RWPE1 (cell line): ENCODE measurements at regions not wholly inside any gene's neighbourhood (a gene's known extent, or its start where the extent isn't known, plus 50 kb on each side); places are given as distances from the start of the nearest gene placed in this dataset.
A peak's percentile ranks its signal among the peaks of the same experiment; 100 is the strongest.

Experiments
- CTCF ChIA-PET: fragments of 350-600 bp; sonication (Branson Sonifier 250); formaldehyde crosslinking; extraction: SDS; loops from one replicate; lab custom pipeline; 2021; lab: Yijun Ruan, JAX
- POLR2A ChIA-PET: fragments of 400-600 bp; formaldehyde crosslinking; extraction: SDS; loops from one replicate; lab custom pipeline; 2020; ENCODE audit warnings: antibody characterized with exemption; ENCODE audit not compliant: low non-redundant PET; lab: Yijun Ruan, JAX
- DNase-seq: peaks from one replicate; pipeline ENCODE4 v3.0.0; 2012; ENCODE audit warnings: low spot score
- H3K27ac ChIP-seq: fragments of 450-650 bp; 2 replicates; pipeline ENCODE4 v1.5.1; 2017
- CTCF ChIP-seq: fragments of 450-650 bp; conservative IDR thresholded peaks from 2 replicates; pipeline ENCODE4 v1.5.1; 2017; ENCODE audit warnings: low read depth, mild to moderate bottlenecking

GRCh38 chr18:64334748-64335147, 185.9 kb upstream of the LINC00305 start:
- H3K27ac ChIP-seq: no peak overlapping the region
- CTCF ChIA-PET: interaction anchor here (0.6 kb wide), 1 partner anchor 1860 kb away, joined by 3 read pairs; no protein-coding TSS in a partner anchor
- POLR2A ChIA-PET: no interaction called here
- no peak for TF ChIP-seq CTCF
- no peak for DNase-seq

GRCh38 chr18:64333584-64333983, 184.7 kb upstream of the LINC00305 start:
- ChIA-PET POLR2A (no interaction called here), CTCF (no interaction called here)
- TF ChIP-seq CTCF: no peak
- peak; percentile 3 for DNase-seq
- H3K27ac ChIP-seq: no peak overlapping the region

GRCh38 chr18:64332835-64333234, 183.9 kb upstream of the LINC00305 start:
- CTCF ChIA-PET: no interaction called here

GRCh38 chr18:64331419-64331818, 182.5 kb upstream of the LINC00305 start:
- ChIA-PET POLR2A (no interaction called here), CTCF (no interaction called here)
- TF ChIP-seq CTCF: no peak
- no peak overlapping the region for H3K27ac ChIP-seq
- DNase-seq: no peak

More at GRCh38 chr18:64332835-64333234, 183.9 kb upstream of the LINC00305 start:
- TF ChIP-seq CTCF: no peak
- no peak for DNase-seq
- POLR2A ChIA-PET: no interaction called here
- H3K27ac ChIP-seq: no peak overlapping the region

GRCh38 chr18:64330931-64331330, 182.0 kb upstream of the LINC00305 start:
- ChIA-PET POLR2A (no interaction called here), CTCF (no interaction called here)
- no peak for DNase-seq
- no peak overlapping the region for H3K27ac ChIP-seq
- TF ChIP-seq CTCF: no peak

GRCh38 chr18:64330161-64330560, 181.3 kb upstream of the LINC00305 start:
- no peak for TF ChIP-seq CTCF
- no peak for DNase-seq
- no peak overlapping the region for H3K27ac ChIP-seq
- CTCF ChIA-PET: no interaction called here
- POLR2A ChIA-PET: no interaction called here

GRCh38 chr18:64322189-64322588, 173.3 kb upstream of the LINC00305 start:
- ChIA-PET CTCF (no interaction called here), POLR2A (no interaction called here)
- TF ChIP-seq CTCF: no peak
- no peak overlapping the region for H3K27ac ChIP-seq
- DNase-seq: no peak
